Smooth muscle cell (in vitro differentiated cells): ENCODE measurements at regions not wholly inside any gene's neighbourhood (a gene's known extent, or its start where the extent isn't known, plus 50 kb on each side); places are given as distances from the start of the nearest gene placed in this dataset.

ENCODE experiments used
- DNase-seq: peaks from one replicate; lab custom pipeline; 2025; ENCODE audit not compliant: unreplicated experiment; lab: John Stamatoyannopoulos, UW
- H2AFZ ChIP-seq: fragments of 200-600 bp; sonication (generic); 2 replicates; pipeline ENCODE4 v1.6.0; 2016; ENCODE audit warnings: antibody characterized with exemption, low read depth, mild to moderate bottlenecking
- H3F3A ChIP-seq: fragments of 200-600 bp; sonication (generic); 2 replicates; pipeline ENCODE4 v1.6.0; 2017; ENCODE audit warnings: antibody characterized with exemption, low read depth
- H3K27ac ChIP-seq: fragments of 200-600 bp; sonication (generic); 2 replicates; pipeline ENCODE4 v1.5.1; 2016; ENCODE audit warnings: low read depth, mild to moderate bottlenecking
- H3K27me3 ChIP-seq: fragments of 200-600 bp; sonication (generic); 2 replicates; pipeline ENCODE4 v1.6.1; 2016; ENCODE audit warnings: low read depth, mild to moderate bottlenecking
- H3K36me3 ChIP-seq: fragments of 200-600 bp; sonication (generic); 2 replicates; pipeline ENCODE4 v1.5.1; 2016; ENCODE audit warnings: low read depth
- H3K4me1 ChIP-seq: fragments of 200-600 bp; sonication (generic); 2 replicates; pipeline ENCODE4 v1.5.1; 2016; ENCODE audit warnings: low read depth
- H3K4me2 ChIP-seq: fragments of 200-600 bp; sonication (generic); 2 replicates; pipeline ENCODE4 v1.6.0; 2016; ENCODE audit warnings: mild to moderate bottlenecking
- H3K4me3 ChIP-seq: fragments of 200-600 bp; sonication (generic); 2 replicates; pipeline ENCODE4 v1.5.1; 2016; ENCODE audit warnings: mild to moderate bottlenecking
- H3K79me2 ChIP-seq: fragments of 200-600 bp; sonication (generic); 2 replicates; pipeline ENCODE4 v1.6.0; 2016; ENCODE audit warnings: low read depth, mild to moderate bottlenecking
- H3K9ac ChIP-seq: fragments of 200-600 bp; sonication (generic); 2 replicates; pipeline ENCODE4 v1.6.0; 2016; ENCODE audit warnings: low read depth
- H3K9me3 ChIP-seq: fragments of 200-600 bp; sonication (generic); replicated peaks from 2 replicates; pipeline ENCODE4 v1.5.1; 2016; ENCODE audit warnings: low read depth
- H4K20me1 ChIP-seq: fragments of 200-600 bp; sonication (generic); 2 replicates; pipeline ENCODE4 v1.6.0; 2016; ENCODE audit warnings: low read depth
- CTCF ChIP-seq: fragments of 200-600 bp; sonication (generic); IDR thresholded peaks from 2 replicates; pipeline ENCODE4 v1.5.1; 2017; ENCODE audit warnings: borderline replicate concordance, mild to moderate bottlenecking, antibody characterized with exemption; ENCODE audit not compliant: insufficient read depth, poor library complexity, severe bottlenecking
- whole genome bisulfite sequencing: methylation state at CpG from one replicate; pipeline ENCODE4 v1.1.7; 2016; ENCODE audit warnings: low lambda C conversion rate; 5-methylcytosine and 5-hydroxymethylcytosine counted together

- peak overlapping the region; percentile 62 for H3K4me2 ChIP-seq
- H3K79me2 ChIP-seq = no peaks in the 10 kb centered on the region
- DNase-seq = no peak
- no peak overlapping the region for H3K9ac ChIP-seq
- 90% methylated on average over 1 of the region's 1 CpG for whole genome bisulfite sequencing
- no peaks in the 10 kb centered on the region for H3K9me3 ChIP-seq
- H3K27ac ChIP-seq = no peak overlapping the region
- H3K4me3 ChIP-seq = no peak overlapping the region
- no peak for TF ChIP-seq CTCF
- no peaks in the 10 kb centered on the region for H3K4me1 ChIP-seq
- no peaks in the 10 kb centered on the region for H3K36me3 ChIP-seq
- no peaks in the 10 kb centered on the region for H3F3A ChIP-seq
- H4K20me1 ChIP-seq = no peaks in the 10 kb centered on the region
- peak overlapping the region; percentile 18 for H2AFZ ChIP-seq
- no peaks in the 10 kb centered on the region for H3K27me3 ChIP-seq
Measured at GRCh38 chr6:98764373-98764911, 69.9 kb upstream of the POU3F2 start.

GRCh38 chr6:98769546-98769945, 64.8 kb upstream of the POU3F2 start:
- no peaks in the 10 kb centered on the region for H3K36me3 ChIP-seq
- no peaks in the 10 kb centered on the region for H3K4me1 ChIP-seq
- no peaks in the 10 kb centered on the region for H3K79me2 ChIP-seq
- no peak overlapping the region for H3K4me2 ChIP-seq
- H3K9ac ChIP-seq = no peak overlapping the region
- no peaks in the 10 kb centered on the region for H3K9me3 ChIP-seq
- H4K20me1 ChIP-seq = no peaks in the 10 kb centered on the region
- DNase-seq = no peak
- H3F3A ChIP-seq = no peaks in the 10 kb centered on the region
- 83% methylated on average over 1 of the region's 1 CpG for WGBS
- H3K4me3 ChIP-seq = no peak overlapping the region
- peak; percentile 12 for TF ChIP-seq CTCF
- peaks cover 3% of the 10 kb centered on the region for H3K27me3 ChIP-seq
- no peak overlapping the region for H2AFZ ChIP-seq
- no peak overlapping the region for H3K27ac ChIP-seq

GRCh38 chr6:98775205-98775604, 59.2 kb upstream of the POU3F2 start:
- peaks cover 9% of the 10 kb centered on the region for H3K27me3 ChIP-seq
- H3K4me2 ChIP-seq = no peak overlapping the region
- DNase-seq = no peak
- H3K4me1 ChIP-seq = no peaks in the 10 kb centered on the region
- TF ChIP-seq CTCF = no peak
- no peaks in the 10 kb centered on the region for H3K9me3 ChIP-seq
- H3K36me3 ChIP-seq = no peaks in the 10 kb centered on the region
- 47% methylated on average over 2 of the region's 2 CpGs for WGBS
- no peaks in the 10 kb centered on the region for H4K20me1 ChIP-seq
- no peak overlapping the region for H3K27ac ChIP-seq
- H3F3A ChIP-seq = no peaks in the 10 kb centered on the region
- no peak overlapping the region for H2AFZ ChIP-seq
- no peaks in the 10 kb centered on the region for H3K79me2 ChIP-seq
- no peak overlapping the region for H3K4me3 ChIP-seq
- no peak overlapping the region for H3K9ac ChIP-seq

- Histone ChIP-seq H2AFZ (no peak overlapping the region), H3K79me2 (no peaks in the 10 kb centered on the region), H3K4me3 (no peak overlapping the region), H4K20me1 (no peaks in the 10 kb centered on the region), H3K27ac (no peak overlapping the region), H3K4me1 (no peaks in the 10 kb centered on the region), H3K4me2 (no peak overlapping the region), H3K27me3 (peaks cover 14% of the 10 kb centered on the region), H3K36me3 (no peaks in the 10 kb centered on the region), H3F3A (no peaks in the 10 kb centered on the region), H3K9ac (no peak overlapping the region), H3K9me3 (no peaks in the 10 kb centered on the region)
- WGBS = 77% methylated on average over 1 of the region's 1 CpG
- no peak for DNase-seq
- no peak for TF ChIP-seq CTCF
Measured at GRCh38 chr6:98777762-98778161, 56.6 kb upstream of the POU3F2 start.
